Adrenal gland (tissue), 9 donors: ENCODE measurements at regions not wholly inside any gene's neighbourhood (a gene's known extent, or its start where the extent isn't known, plus 50 kb on each side); places are given as distances from the start of the nearest gene placed in this dataset.

ENCODE experiments used
- DNase-seq, 7 donors: peaks; one replicate each; pipeline ENCODE4 v3.0.0-alpha.2; 2019 to 2020
- H3K27ac ChIP-seq, 5 donors: fragments of 200-600 bp; sonication (generic) in 4 of 5; 1 replicate in 3 of 5; 2 replicates in 2 of 5; pipeline versions ENCODE4 v1.5.1 to v1.8.0; 2016 to 2020; ENCODE audit warnings: mild to moderate bottlenecking in 1 of 5
- H3K27me3 ChIP-seq: fragments of 200-600 bp; 2 replicates; pipeline ENCODE4 v1.8.0; 2021
- H3K36me3 ChIP-seq, 2 donors: fragments of 200-600 bp; replicated peaks in 1 of 2; 1 replicate in 1 of 2; 2 replicates in 1 of 2; pipeline versions ENCODE4 v1.5.1 to v1.8.0; 2018 to 2022
- H3K4me1 ChIP-seq, 2 donors: fragments of 200-600 bp; replicated peaks in 1 of 2; 1 replicate in 1 of 2; 2 replicates in 1 of 2; pipeline versions ENCODE4 v1.5.1 to v1.8.0; 2018 to 2021
- H3K4me3 ChIP-seq, 4 donors: fragments of 200-600 bp; sonication (generic) in 3 of 4; one replicate each; pipeline ENCODE4 v1.5.1; 2016 to 2018
- H3K9me3 ChIP-seq, 3 donors: fragments of 200-600 bp; sonication (generic) in 1 of 3; replicated peaks in 1 of 3; 1 replicate in 2 of 3; 2 replicates in 1 of 3; pipeline versions ENCODE4 v1.5.1 to v1.8.0; 2016 to 2021
- CTCF ChIP-seq, 6 experiments: fragments of 450-650 bp in 4 of 6; fragments of 200-600 bp in 2 of 6; sonication (generic) in 1 of 6; IDR thresholded peaks; 1 replicate in 5 of 6; 2 replicates in 1 of 6; pipeline versions ENCODE4 v1.5.1 to v1.8.0; 2016 to 2021; ENCODE audit warnings: antibody characterized with exemption in 6 of 6, mild to moderate bottlenecking in 2 of 6, moderate library complexity in 1 of 6
- POLR2A ChIP-seq, 2 donors: fragments of 450-650 bp; IDR thresholded peaks; one replicate each; pipeline ENCODE4 v1.6.1; 2017; ENCODE audit warnings: antibody characterized with exemption in 2 of 2, mild to moderate bottlenecking in 2 of 2, moderate library complexity in 1 of 2
- WGBS, 4 donors: extraction: QIAGEN DNeasy Blood & Tissue Kit in 2 of 4; methylation state at CpG; one replicate each; pipeline versions ENCODE4 v1.1.5 to v1.1.7; 2013 to 2017; 5-methylcytosine and 5-hydroxymethylcytosine counted together
- intact Hi-C, 2 donors: fragments of 100-400 bp; cut with DNase I; formaldehyde crosslinking; loops; one replicate each; pipeline versions ENCODE4 v1.14.1 to v1.15.0; 2022 to 2023
- donor health status: healthy with polysubstance abuse.
- donor health status: Bipolar disorder and iron deficiency.
- donor health status: DM: yes; HTN: yes; CAD: no.
- donor health status: DM: no; HTN: no; CAD: no.
- donor health status: DM: no; HTN: no; CAD: no.

GRCh38 chr14:44586910-44587309, 79.8 kb upstream of the FSCB start:
- TF ChIP-seq CTCF (IDR thresholded peaks at IDR 0.05) (no peak), POLR2A (IDR thresholded peaks at IDR 0.05) (no peak)
- Histone ChIP-seq H3K4me1 (no peaks in the 10 kb centered on the region), H3K36me3 (no peaks in the 10 kb centered on the region), H3K27me3 (no peaks in the 10 kb centered on the region), H3K9me3 (no peaks in the 10 kb centered on the region), H3K4me3 (no peak overlapping the region), H3K27ac (no peak overlapping the region)
- intact Hi-C loops, result no loop called here
- no peak for DNase-seq

GRCh38 chr14:44576356-44576755, 69.3 kb upstream of the FSCB start:
- no peaks in the 10 kb centered on the region for H3K27me3 ChIP-seq
- intact Hi-C loops, result no loop called here
- no peaks in the 10 kb centered on the region for H3K36me3 ChIP-seq
- H3K27ac ChIP-seq, result no peak overlapping the region
- H3K4me1 ChIP-seq, result no peaks in the 10 kb centered on the region
- no peak for TF ChIP-seq CTCF (IDR thresholded peaks at IDR 0.05)
- no peak for DNase-seq
- H3K4me3 ChIP-seq, result no peak overlapping the region
- no peaks in the 10 kb centered on the region for H3K9me3 ChIP-seq

- H3K4me1 ChIP-seq, result no peaks in the 10 kb centered on the region
- intact Hi-C loops, result no loop called here
- TF ChIP-seq CTCF (IDR thresholded peaks at IDR 0.05) (no peak), POLR2A (IDR thresholded peaks at IDR 0.05) (no peak)
- H3K27ac ChIP-seq, result no peak overlapping the region
- H3K36me3 ChIP-seq, result no peaks in the 10 kb centered on the region
- H3K27me3 ChIP-seq, result no peaks in the 10 kb centered on the region
- H3K4me3 ChIP-seq, result no peak overlapping the region
- no peak for DNase-seq
- no peaks in the 10 kb centered on the region for H3K9me3 ChIP-seq
- 25 to 75% (median 65%) methylated on average over 1 of the region's 1 CpG for WGBS, 4 donors
Measured at GRCh38 chr14:44567997-44568396, 60.9 kb upstream of the FSCB start.

GRCh38 chr14:44565968-44566367, 58.9 kb upstream of the FSCB start:
- H3K36me3 ChIP-seq, result no peaks in the 10 kb centered on the region
- H3K9me3 ChIP-seq, result no peaks in the 10 kb centered on the region
- no peak overlapping the region for H3K27ac ChIP-seq
- no peak for DNase-seq
- TF ChIP-seq CTCF (IDR thresholded peaks at IDR 0.05) (no peak), POLR2A (IDR thresholded peaks at IDR 0.05) (no peak)
- intact Hi-C loops, result no loop called here
- no peaks in the 10 kb centered on the region for H3K27me3 ChIP-seq
- H3K4me3 ChIP-seq, result no peak overlapping the region
- no peaks in the 10 kb centered on the region for H3K4me1 ChIP-seq

GRCh38 chr14:44564908-44565307, 57.8 kb upstream of the FSCB start:
- H3K4me1 ChIP-seq, result no peaks in the 10 kb centered on the region
- H3K9me3 ChIP-seq, result no peaks in the 10 kb centered on the region
- H3K27ac ChIP-seq, result no peak overlapping the region
- H3K36me3 ChIP-seq, result no peaks in the 10 kb centered on the region
- TF ChIP-seq CTCF (IDR thresholded peaks at IDR 0.05), result no peak
- TF ChIP-seq POLR2A (IDR thresholded peaks at IDR 0.05), result no peak
- no peak for DNase-seq
- H3K4me3 ChIP-seq, result no peak overlapping the region
- intact Hi-C loops, result no loop called here
- WGBS, 4 donors, result 51 to 61% (median 56%) methylated on average over 2 of the region's 2 CpGs
- no peaks in the 10 kb centered on the region for H3K27me3 ChIP-seq
